GM18511 (cell line): ENCODE measurements at regions not wholly inside any gene's neighbourhood (a gene's known extent, or its start where the extent isn't known, plus 50 kb on each side); places are given as distances from the start of the nearest gene placed in this dataset.
"Not testable (repeated sequence)": the region's sequence is repeated elsewhere in the genome, so short reads cannot be mapped to it uniquely, and the experiment has no call there.

ENCODE experiments used
- ATAC-seq: cut with Tn5 transposase; IDR thresholded peaks from one replicate; pipeline ENCODE4 v1.9.1; 2021; ENCODE audit warnings: mild to moderate bottlenecking, moderate library complexity; ENCODE audit not compliant: unreplicated experiment

DNA sequence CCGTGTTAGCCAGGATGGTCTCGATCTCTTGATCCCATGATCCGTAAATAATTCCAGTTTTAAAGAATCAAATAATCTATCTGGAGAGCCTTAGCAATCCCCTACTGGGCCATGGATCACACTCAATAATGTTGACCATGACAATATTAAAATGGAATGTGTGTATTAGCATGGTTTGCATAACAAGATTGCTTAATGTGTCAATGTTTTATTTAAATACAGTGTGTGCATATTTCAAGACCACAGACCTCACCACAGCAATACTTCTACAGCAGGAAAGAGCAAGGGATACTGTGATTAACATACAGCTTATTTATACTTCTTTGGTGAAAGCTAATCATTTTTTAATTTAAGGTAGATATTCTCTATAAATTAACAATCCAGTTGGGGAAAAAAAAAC lies 470.4 kb downstream of the TFAP2B start:
- no peak for ATAC-seq

DNA sequence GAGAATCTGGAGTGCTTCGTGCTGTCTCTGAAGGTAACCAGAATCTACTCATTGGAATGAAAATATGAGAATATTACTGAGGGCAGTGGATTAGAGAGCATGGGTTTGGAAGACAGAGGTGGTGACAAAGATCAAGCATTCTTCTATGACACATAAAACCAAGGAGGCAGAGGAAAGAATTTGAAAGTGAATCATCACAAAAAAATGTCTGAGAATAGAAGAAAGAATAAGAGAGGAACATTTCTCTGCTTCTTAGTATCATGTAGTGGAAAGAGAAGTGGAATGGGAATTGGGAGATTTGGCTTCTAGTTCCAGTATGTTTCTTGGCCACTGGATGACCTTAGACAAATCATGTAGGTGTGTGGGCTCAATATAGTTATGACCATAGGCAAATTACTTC lies 474.0 kb downstream of the TFAP2B start:
- no peak for ATAC-seq

DNA sequence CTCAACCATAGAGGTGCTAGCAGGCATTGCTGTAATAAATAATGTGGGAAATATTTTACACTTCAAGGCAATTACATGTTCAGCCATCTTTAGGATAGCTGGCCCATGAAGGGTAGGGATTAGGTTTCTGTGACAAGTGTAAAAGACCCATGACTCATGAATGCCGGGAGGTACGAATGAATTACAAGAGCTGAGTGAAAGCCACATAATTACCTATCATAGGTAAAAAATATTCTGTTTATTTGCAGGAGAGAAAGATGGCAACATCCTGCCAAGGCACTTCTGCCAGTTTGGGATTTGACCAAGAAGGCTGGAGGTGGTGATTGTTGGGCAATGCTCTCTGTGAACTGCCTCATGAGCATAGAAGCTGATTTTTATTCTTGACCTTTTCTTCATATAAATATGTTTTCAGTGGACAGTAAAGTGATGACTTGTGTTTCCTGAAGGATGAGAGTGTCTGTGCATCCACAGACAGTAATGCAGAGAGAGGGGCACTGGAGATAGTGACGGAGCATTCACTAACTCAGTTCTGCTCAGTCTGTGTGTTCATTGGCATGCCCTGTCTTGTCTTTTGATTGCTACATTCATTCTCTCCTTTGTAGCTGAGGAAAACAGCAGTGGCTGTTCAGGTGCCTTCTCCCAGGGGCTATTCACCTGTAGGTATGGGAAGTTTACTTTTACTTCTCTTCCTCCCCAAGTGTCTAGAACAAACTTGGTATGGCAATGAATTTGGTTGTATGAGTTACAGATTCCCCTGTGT lies 481.1 kb downstream of the TFAP2B start:
- peak; percentile 5 for ATAC-seq

DNA sequence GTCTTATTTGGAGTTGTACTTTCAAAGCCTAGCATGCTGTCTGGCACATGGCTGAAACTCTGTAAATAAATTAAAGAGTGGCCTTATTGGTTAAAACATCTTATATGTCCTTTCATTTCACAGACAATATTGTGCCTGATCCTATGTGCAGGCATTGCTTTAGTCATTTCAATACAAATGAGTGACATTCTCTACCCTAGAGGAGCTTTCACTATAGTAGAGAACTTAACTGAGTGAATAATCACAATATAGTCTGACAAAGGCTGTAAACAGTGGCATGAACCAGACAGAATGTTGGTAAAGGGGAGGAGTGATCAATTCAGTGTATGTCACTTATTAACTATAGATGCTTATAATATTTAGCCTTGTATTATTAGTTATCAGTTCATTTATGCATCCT lies 481.8 kb downstream of the TFAP2B start:
- ATAC-seq, result peak; percentile 53

DNA sequence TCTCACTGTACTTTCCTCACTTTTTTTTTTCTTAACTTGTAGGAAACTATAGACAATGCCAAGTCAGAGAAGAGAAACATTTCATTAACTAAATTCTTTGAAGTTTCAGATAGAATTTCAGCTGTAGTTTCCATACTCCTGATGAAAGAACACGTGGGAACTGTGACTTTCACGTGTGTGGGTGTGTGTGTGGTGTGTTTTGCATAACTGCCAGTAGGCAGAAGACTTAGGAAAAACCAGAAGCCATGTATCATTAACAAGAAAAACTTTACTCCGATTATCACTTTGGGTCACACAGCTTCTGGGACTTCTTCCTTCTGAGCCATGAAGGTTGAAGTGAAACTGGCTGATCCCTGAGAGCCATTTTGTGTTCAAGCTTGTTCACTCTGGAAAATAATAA lies 483.3 kb downstream of the TFAP2B start:
- peak; percentile 54 for ATAC-seq

DNA sequence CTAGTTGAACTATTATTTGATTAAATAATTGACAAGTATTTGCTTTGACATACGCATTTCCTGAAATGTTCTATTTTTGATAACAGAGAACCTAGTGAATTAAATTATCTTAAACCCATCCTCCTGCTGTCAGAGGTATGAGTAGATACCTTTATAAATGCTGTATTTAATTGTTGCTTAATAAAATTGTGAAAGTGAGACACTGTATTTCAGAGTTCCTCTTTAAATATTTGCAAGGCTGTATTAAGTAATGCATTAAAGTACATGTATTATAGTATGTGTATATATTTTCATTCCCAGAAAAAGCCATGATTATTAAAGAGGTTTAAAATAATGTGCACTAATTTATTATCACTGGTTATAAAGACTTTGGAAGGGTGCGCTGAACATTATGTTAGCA lies 483.8 kb downstream of the TFAP2B start:
- no peak for ATAC-seq

DNA sequence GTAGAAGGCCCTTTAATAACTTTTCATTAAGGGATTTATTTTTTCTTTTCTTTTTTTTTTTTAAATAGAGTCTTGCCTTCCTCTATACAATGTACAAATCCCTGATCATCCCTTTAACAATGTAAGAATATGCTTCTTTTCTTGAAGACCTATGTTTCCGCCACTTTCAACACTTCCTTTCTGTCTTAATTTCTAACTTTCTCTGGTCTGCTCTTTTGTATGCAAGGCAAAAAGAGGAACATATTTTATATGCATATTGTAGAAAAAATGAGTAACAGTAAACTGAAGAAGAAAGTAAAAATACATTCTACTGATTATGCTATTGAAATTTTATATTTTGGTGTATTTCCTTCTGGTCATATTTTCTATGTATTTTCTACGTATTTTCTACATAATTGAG lies 484.7 kb downstream of the TFAP2B start:
- no peak for ATAC-seq

DNA sequence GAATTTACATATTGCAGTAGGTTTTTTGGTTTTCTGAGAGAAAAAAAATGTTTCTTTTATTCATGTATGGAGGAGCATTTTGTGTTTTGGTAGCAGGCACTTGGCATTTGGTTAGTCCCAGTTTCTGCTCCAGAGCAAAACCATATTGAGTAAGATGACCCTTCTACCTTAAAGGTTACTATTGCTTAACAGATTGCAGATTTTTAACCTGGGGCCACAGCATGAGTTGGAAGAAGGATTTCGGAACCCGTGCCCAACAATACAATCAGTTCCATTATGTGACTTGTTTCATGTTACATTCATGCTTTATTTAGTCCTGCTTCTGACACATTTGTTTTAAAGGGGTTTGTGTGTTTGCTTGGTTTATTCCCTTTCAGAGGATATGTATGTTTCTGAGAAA lies 496.3 kb downstream of the TFAP2B start:
- ATAC-seq, result no peak

DNA sequence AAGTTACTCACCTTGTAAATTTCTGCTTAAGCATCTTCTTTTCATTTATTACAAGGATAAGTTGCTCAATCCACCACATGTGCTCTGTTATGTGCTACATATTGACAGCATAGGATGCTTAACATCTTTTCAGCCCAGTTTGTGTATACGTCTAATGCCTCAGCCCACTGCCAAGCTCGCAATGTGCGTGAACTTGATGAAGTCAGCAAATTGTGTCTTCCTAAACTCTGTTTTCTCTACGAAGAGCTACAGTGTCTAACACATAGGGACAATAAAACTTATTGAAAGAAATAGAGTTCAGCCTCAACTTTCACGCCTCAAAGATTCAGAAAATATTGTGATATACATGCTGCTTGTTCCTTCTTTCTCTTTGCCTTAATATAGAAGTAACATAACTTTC lies 500.0 kb downstream of the TFAP2B start:
- no peak for ATAC-seq

DNA sequence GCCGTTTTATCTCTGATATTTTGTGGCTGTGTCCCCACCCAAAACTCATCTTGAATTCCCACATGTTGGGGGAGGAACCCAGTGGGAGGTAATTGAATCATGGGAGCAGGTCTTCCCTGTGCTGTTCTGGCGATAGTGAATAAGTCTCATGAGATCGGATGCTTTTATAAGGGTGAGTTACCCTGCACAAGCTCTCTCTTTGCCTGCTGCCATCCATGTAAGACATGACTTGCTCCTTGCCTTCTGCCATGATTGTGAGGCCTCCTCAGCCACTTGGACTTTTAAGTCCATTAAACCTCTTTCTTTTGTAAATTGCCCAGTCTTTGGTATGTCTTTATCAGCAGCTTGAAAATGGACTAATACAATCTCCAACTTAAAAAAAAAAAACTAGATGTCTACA lies 502.8 kb downstream of the TFAP2B start:
- ATAC-seq, result not testable (repeated sequence)

DNA sequence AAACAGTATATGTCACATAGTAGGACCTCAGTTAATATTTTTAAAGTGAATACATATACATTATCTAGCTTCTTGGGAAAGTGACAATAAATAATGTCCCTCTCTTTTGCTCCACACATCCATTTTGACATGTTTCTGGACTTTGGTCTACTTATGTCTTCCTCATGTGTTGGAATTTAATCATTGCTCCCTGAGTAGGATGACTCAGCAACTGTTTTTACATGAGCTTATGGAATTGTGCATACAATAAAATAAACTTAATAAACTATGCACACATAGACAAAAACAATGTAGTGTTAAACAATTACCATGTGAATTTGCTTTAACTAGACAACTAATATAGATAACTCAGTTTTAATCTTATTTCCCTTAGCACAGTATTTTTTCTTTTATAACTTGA lies 503.8 kb downstream of the TFAP2B start:
- no peak for ATAC-seq

DNA sequence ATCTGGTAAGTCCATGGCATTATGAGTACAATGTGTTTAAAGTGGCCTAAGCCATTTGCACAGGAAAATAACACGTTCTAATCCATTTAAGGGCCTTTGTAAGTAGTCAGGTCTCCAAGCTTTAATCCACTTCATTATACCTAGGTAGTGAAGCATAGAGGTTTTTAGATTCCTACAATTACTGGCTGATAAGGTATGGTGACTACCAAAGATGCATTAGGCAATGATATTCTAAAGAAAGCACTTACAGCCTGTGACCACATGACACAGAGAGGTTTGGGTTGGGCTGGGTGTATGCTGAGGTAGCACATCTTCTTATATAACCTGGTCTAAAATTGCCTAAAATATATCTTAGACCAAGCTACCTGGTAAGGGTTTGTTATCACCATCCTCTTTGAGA lies 504.4 kb downstream of the TFAP2B start:
- ATAC-seq, result no peak

DNA sequence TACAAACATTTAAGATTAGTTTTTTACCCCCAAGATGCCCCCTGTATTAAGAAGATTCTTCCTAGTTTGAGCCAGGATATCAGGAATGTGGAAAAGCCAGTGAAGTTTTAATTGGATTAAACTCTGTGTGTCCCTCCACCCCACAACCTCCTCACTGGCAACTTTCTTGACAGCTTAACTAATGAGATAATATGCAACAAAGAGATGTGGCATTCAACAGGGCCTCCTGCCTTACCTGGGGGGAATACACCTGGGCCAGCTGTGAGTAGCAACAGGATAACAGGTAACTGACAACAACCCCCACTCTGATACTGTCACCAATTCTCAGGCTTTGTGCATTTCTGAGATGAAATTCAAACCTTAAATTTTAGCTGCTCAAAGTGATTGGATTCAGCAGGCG lies 512.3 kb downstream of the TFAP2B start:
- no peak for ATAC-seq

DNA sequence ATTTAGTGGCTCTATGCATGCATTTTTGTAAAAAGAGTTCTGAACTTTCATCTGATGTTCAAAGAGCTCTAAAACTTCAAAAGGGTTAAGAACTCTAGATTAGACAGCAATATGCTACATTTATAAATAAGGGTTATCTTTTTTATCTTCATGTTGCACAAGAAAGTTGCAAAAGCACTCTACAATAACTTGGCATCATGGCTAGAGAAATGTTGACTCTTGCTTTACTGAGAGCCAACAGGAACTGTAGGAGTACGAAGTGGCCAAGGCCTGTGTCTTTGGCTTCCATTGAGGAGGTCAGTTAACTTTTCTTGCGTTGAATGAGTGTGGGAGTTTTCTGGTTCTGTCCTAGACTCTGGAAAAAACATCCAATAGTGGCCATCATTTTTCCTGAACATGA lies 516.9 kb downstream of the TFAP2B start:
- ATAC-seq, result no peak

DNA sequence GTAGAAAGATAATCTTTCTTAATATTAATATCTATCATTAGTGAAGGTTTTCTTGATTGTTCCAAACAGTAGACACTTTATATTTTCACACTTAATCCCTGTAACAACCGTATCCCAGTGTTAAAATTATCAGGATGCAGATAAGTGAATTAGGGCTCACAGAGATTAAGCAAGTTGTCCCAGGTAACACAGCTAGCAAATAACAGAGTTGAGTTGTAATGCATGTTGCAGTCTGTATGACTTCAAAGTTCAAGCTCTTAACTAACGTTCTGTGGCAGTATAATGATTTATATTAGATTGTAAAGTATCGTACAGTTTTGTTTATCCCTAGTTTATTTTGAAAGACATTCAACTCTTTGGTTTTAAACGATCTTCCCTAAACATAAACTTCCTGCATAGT lies 517.5 kb downstream of the TFAP2B start:
- no peak for ATAC-seq

DNA sequence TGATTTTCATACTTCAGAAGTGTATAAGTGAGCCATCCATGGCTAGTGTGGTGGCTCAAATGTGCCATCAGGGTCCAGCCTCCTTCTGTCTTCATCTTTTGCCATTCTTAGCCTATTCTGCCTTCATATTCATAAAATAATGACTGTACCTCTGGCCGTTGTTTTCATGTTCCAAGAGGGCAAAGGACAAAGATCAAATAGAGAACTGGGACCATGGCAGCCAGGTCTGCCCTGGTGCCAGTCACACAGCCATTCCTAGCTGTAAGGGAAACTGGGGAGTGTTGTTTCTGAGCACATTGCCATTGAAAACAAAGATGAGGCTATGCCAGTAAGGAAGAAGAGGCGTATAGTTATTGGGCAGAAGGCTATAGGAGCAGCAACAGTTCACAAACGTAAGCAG lies 518.6 kb downstream of the TFAP2B start:
- ATAC-seq, result no peak

DNA sequence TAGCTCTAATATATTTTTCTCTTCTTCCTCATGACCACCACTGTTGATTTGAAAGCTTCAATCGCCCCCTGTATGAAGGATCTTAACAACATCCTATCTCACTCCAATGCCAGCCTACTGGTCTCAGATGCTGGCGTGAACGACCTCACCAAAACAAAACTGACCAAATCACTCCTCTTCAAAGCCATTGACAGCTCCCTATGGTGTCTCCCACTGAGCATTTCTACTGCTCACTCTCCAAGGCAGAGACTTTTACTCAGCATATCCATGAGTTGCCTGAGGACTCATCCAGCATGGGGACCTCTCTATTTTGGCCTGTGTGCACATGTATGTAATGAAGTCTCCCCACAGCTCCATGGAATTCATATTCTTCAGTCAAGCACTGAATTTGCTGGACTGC lies 520.4 kb downstream of the TFAP2B start:
- ATAC-seq, result no peak

DNA sequence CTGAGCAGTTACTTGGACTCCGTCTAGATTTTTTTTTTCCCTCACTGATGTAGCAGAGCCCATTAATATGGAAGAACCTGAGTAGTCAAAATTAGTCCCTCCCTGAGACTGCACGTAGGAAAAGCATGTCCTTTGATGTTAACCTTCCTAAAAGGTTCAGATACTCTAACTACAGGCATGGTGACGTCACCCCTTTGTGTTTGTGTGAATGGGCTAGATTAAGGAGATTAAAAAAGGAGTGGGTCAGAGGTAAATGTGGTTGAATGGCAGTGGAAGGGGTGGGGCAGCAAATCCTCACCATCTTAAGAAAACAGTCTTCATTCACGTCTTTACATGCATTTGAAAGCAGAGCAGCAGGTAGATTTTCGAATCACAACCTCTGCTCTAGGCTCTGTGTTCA lies 521.1 kb downstream of the TFAP2B start:
- no peak for ATAC-seq

DNA sequence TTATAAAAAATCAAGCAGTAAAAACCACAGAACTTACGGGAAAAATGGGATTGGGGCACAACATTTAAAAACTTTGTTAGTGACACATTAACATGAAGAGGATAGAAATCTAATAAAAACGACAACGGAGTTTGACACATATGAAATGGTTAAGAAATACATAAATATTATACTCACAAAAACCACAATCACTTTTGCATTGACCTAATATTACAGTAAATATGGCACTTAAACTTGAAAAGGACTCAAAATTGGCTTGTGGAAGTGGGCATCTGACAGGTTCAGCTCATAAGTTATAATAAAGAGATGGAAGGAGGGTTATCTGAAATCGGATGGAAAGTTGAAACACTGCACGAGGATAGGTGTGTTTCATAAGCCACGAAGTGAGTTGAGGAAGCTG lies 523.7 kb downstream of the TFAP2B start:
- no peak for ATAC-seq

DNA sequence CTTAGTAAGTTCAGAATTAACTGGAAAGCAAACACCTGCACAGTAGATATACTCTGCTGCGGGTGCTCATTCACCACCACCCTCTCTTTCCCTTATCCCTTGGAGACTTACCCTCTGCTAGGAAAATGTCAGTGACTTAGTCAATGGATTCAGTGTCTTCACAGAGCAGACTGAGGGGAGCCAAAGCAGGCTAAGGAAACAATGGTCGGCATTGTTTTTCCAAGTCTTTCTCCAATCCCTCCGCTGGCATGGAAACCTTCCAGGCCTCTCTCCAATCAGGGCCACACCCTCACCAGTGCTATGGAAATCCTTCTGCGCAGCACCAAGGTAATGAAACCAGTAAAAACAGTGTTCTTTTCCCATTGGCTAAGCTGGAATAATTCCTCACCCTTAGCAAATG lies 531.2 kb downstream of the TFAP2B start:
- no peak for ATAC-seq

DNA sequence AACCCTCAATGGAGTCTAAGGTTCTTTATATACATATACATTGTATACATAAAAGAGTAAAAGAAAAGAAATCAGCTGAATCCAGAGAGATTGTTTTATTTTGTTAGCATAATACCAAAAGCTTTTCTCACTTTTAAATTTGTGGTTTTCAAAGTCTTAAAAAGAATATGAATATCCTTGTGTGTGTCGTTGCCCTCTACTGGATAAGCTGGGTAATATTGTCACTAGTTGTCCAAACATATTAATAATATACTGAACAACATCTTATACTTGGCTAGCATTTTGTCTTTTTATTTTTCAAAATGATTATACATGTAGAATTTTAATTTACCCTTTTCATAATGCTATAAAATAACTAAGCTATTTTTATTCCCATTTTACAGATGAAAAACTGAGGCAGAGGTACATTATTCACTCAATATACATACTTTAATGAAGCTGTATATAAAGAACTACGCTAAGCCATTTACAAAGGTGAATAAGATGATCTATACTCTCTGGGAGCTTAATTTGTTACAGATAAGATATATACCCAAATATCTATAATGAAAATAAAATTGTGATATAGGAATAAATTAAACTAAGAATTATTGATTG lies 531.7 kb downstream of the TFAP2B start:
- ATAC-seq, result no peak

DNA sequence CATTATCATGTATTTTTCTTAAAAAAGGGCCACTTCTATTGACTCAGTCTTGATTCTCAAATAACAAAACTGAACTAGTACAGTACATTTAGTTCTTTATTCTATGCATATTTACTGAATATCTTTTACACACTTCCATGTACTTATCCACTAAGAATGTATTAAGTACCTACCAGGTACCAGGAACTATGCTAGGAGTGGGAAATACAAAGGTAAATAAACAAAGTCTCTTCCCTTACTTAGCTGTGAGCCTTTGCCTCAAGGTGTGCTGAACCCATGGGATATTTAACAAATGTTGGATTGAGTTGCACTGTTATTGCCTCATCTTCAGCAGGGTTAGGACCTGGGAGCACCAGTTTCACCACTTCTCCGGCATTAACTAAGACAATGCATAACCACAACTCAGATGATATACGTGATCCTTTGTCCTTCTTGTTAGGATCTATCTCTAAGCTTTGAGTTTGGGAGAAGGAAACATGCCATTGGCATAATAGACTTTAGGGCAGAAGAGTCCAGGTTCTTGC lies 533.9 kb downstream of the TFAP2B start:
- ATAC-seq, result no peak

DNA sequence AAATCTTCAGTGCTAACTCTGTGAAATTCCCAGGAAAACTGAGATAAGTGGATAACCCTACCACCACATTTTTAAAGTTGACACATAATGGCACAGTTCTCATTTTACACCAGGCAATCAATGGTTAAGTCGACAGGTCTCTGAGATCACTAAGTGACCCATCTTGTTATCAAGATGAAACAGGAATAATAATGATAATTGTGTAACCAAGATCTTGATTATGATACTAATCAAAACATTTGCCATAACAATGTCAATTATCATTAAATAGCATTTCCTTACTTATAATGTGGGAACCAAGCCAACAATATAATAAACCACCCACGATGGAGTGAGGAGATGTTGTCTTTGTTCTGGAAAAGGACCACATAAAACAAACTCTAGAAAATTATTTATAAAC lies 541.6 kb downstream of the TFAP2B start:
- no peak for ATAC-seq
